ENCODE measurements at regions not wholly inside any gene's neighbourhood (a gene's known extent, or its start where the extent isn't known, plus 50 kb on each side); places are given as distances from the start of the nearest gene placed in this dataset.

- WGBS, 2 donors = 83 to 87% methylated on average over 11 of the region's 11 CpGs
- TF ChIP-seq CTCF (IDR thresholded peaks at IDR 0.05) = no peak
- Histone ChIP-seq H3K36me3 (no peaks in the 10 kb centered on the region), H3K27ac (no peak overlapping the region), H3K27me3 (peaks cover 0 to 4% (median 0%) of the 10 kb centered on the region in 7 donors), H3K4me3 (no peak overlapping the region), H3K4me1 (no peaks in the 10 kb centered on the region), H3K9me3 (no peaks in the 10 kb centered on the region)
- ATAC-seq = no peak
- intact Hi-C loops (cut with DNase I) = no loop called here
- no peak for DNase-seq
Observed at GRCh38 chr15:93311620-93312019, 222.6 kb upstream of the RGMA start.

DNA sequence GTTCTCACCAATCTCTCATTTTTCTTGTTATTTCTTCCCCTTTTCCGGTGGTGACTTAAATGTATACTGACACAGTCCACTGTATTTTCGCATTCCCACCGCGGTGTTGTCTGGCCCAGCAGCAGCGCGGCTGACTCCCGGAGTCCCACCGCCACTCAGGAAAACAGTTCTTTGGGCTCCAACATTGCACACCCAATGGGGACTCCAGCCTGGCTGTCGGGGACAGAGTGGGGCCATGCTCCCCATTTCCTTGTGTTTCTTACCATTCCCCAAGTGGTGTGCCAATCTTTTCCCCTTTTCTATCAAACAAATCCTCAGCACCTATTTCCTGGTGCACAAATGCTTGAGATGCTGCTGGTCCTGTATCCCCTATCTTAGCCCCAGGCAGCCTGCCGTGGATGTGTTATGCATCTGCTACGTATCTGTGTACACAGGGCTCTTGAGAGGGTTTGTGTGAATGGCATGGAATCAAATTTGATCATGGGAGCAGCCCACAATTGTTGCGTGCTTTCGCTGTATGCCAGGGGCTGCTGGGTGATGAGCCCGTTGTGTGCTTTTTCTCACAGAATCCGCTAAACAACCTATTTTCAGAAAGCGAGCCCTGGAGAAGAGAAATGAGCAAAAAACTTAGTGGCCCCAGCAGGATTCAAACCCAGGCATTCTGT is 219.1 kb upstream of the RGMA start:
- no peak overlapping the region for H3K27ac ChIP-seq
- WGBS, 2 donors = 91 to 93% methylated on average over 16 of the region's 16 CpGs
- H3K36me3 ChIP-seq = no peaks in the 10 kb centered on the region
- H3K4me1 ChIP-seq = no peaks in the 10 kb centered on the region
- H3K27me3 ChIP-seq = peaks cover 0 to 7% (median 0%) of the 10 kb centered on the region in 7 donors
- DNase-seq (no peak), ATAC-seq (no peak)
- no peak overlapping the region for H3K4me3 ChIP-seq
- H3K9me3 ChIP-seq = no peaks in the 10 kb centered on the region
- no peak for TF ChIP-seq CTCF (IDR thresholded peaks at IDR 0.05)
- intact Hi-C loops (cut with DNase I) = no loop called here

DNA sequence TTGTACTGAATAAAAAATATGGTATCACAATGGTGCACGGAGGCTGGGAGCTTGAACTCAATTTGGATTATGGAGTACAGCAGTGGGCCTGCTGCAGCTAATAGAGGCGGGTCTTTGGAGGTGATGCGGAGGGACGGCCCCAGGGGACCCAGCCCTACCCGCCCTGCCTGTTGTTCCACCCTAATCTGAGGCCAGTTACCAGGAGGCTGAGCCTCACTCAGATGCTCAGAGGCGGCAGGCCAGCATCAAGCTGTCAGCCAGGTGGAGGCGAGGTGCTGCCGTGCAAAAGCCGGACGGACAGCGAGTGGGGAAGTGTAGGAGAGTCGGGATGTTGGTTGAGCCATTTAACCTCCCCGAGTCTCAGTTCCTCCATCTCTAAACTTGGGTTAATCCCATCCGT is 218.5 kb upstream of the RGMA start:
- no peaks in the 10 kb centered on the region for H3K36me3 ChIP-seq
- TF ChIP-seq CTCF (IDR thresholded peaks at IDR 0.05) = no peak
- ATAC-seq (no peak), DNase-seq (no peak)
- 80 to 86% methylated on average over 14 of the region's 14 CpGs for WGBS, 2 donors
- no peak overlapping the region for H3K4me3 ChIP-seq
- no peaks in the 10 kb centered on the region for H3K9me3 ChIP-seq
- H3K27me3 ChIP-seq = peaks cover 0 to 7% (median 0%) of the 10 kb centered on the region in 7 donors
- H3K4me1 ChIP-seq = no peaks in the 10 kb centered on the region
- H3K27ac ChIP-seq = no peak overlapping the region
- intact Hi-C loops (cut with DNase I) = no loop called here

- DNase-seq (no peak), ATAC-seq (no peak)
- Histone ChIP-seq H3K27me3 (peaks cover 0 to 7% (median 0%) of the 10 kb centered on the region in 7 donors), H3K4me3 (no peak overlapping the region), H3K27ac (no peak overlapping the region), H3K36me3 (no peaks in the 10 kb centered on the region), H3K9me3 (no peaks in the 10 kb centered on the region), H3K4me1 (no peaks in the 10 kb centered on the region)
- TF ChIP-seq CTCF (IDR thresholded peaks at IDR 0.05) = no peak
- intact Hi-C loops (cut with DNase I) = loop anchor here in 1 of 10 donors (2.0 kb wide), 1 partner anchor 219 kb away; no protein-coding TSS in a partner anchor
- 60 to 65% methylated on average over 2 of the region's 2 CpGs for WGBS, 2 donors
Observed at GRCh38 chr15:93305306-93305705, 216.3 kb upstream of the RGMA start.

Measured in heart right ventricle (tissue), 16 donors.